ENCODE measurements at regions not wholly inside any gene's neighbourhood (a gene's known extent, or its start where the extent isn't known, plus 50 kb on each side); places are given as distances from the start of the nearest gene placed in this dataset.

GRCh38 chr9:82445556-82445955 lies 457.0 kb downstream of the SPATA31D1 start:
- intact Hi-C loops (cut with DNase I; ENCODE audit: low total_unique reads) = no loop called here
- no peak for DNase-seq
- TF ChIP-seq CTCF (IDR thresholded peaks at IDR 0.05) (no peak), POLR2A (IDR thresholded peaks at IDR 0.05) (no peak)
- Histone ChIP-seq H3K4me3 (no peak overlapping the region), H3K9me3 (no peaks in the 10 kb centered on the region), H3K36me3 (ENCODE audit: low read depth, missing control alignments) (no peaks in the 10 kb centered on the region), H3K27me3 (no peaks in the 10 kb centered on the region), H3K27ac (no peak overlapping the region), H3K4me1 (no peaks in the 10 kb centered on the region)
- WGBS, 2 donors = 91 to 92% methylated on average over 5 of the region's 5 CpGs

- H3K4me3 ChIP-seq = no peak overlapping the region
- intact Hi-C loops (cut with DNase I; ENCODE audit: low total_unique reads) = no loop called here
- H3K27me3 ChIP-seq = no peaks in the 10 kb centered on the region
- H3K36me3 ChIP-seq (ENCODE audit: low read depth, missing control alignments) = no peaks in the 10 kb centered on the region
- TF ChIP-seq CTCF (IDR thresholded peaks at IDR 0.05) (no peak), POLR2A (IDR thresholded peaks at IDR 0.05) (no peak)
- DNase-seq = no peak
- H3K4me1 ChIP-seq = no peaks in the 10 kb centered on the region
- no peaks in the 10 kb centered on the region for H3K9me3 ChIP-seq
- no peak overlapping the region for H3K27ac ChIP-seq
- 86 to 93% methylated on average over 5 of the region's 5 CpGs for WGBS, 2 donors
These were observed 458.8 kb downstream of the SPATA31D1 start for GRCh38 chr9:82447343-82447742.

- intact Hi-C loops (cut with DNase I; ENCODE audit: low total_unique reads) = no loop called here
- H3K4me3 ChIP-seq = no peak overlapping the region
- H3K36me3 ChIP-seq (ENCODE audit: low read depth, missing control alignments) = no peaks in the 10 kb centered on the region
- H3K4me1 ChIP-seq = peaks cover 6% of the 10 kb centered on the region
- H3K27ac ChIP-seq = no peak overlapping the region
- H3K9me3 ChIP-seq = no peaks in the 10 kb centered on the region
- no peak for DNase-seq
- TF ChIP-seq CTCF (IDR thresholded peaks at IDR 0.05) = no peak
- no peak for TF ChIP-seq POLR2A (IDR thresholded peaks at IDR 0.05)
- no peaks in the 10 kb centered on the region for H3K27me3 ChIP-seq
These were observed 461.4 kb downstream of the SPATA31D1 start for GRCh38 chr9:82449986-82450385.

GRCh38 chr9:82454509-82455190 lies 466.1 kb downstream of the SPATA31D1 start:
- H3K4me3 ChIP-seq = no peak overlapping the region
- H3K36me3 ChIP-seq (ENCODE audit: low read depth, missing control alignments) = no peaks in the 10 kb centered on the region
- H3K27me3 ChIP-seq = no peaks in the 10 kb centered on the region
- no peak overlapping the region for H3K27ac ChIP-seq
- no peak for DNase-seq
- peaks cover 6% of the 10 kb centered on the region for H3K4me1 ChIP-seq
- intact Hi-C loops (cut with DNase I; ENCODE audit: low total_unique reads) = no loop called here
- TF ChIP-seq CTCF (IDR thresholded peaks at IDR 0.05) = no peak
- TF ChIP-seq POLR2A (IDR thresholded peaks at IDR 0.05) = no peak
- H3K9me3 ChIP-seq = no peaks in the 10 kb centered on the region
- 35 to 53% methylated on average over 3 of the region's 3 CpGs for WGBS, 2 donors

- Histone ChIP-seq H3K36me3 (ENCODE audit: low read depth, missing control alignments) (no peaks in the 10 kb centered on the region), H3K4me3 (no peak overlapping the region), H3K4me1 (peaks cover 6% of the 10 kb centered on the region), H3K27me3 (no peaks in the 10 kb centered on the region), H3K27ac (no peak overlapping the region), H3K9me3 (no peaks in the 10 kb centered on the region)
- intact Hi-C loops (cut with DNase I; ENCODE audit: low total_unique reads) = no loop called here
- WGBS, 2 donors = 89 to 100% methylated on average over 1 of the region's 1 CpG
- no peak for DNase-seq
- TF ChIP-seq POLR2A (IDR thresholded peaks at IDR 0.05) = no peak
- TF ChIP-seq CTCF (IDR thresholded peaks at IDR 0.05) = no peak
These were observed 468.1 kb downstream of the SPATA31D1 start for GRCh38 chr9:82456642-82457041.

All from testis (tissue), 2 donors.